SH-SY5Y (cell line): ENCODE measurements at regions not wholly inside any gene's neighbourhood (a gene's known extent, or its start where the extent isn't known, plus 50 kb on each side); places are given as distances from the start of the nearest gene placed in this dataset.

ENCODE experiments used
- GATA2 ChIP-seq: IDR thresholded peaks from 2 replicates; pipeline ENCODE4 v1.6.1; 2011; ENCODE audit warnings: mild to moderate bottlenecking, low read depth, low read length
- GATA3 ChIP-seq: IDR thresholded peaks from 2 replicates; pipeline ENCODE4 v1.6.1; 2011; ENCODE audit warnings: low read depth, mild to moderate bottlenecking, low read length, moderate library complexity

GRCh38 chr7:69110450-69111050, 487.7 kb upstream of the AUTS2 start:
- TF ChIP-seq GATA2, result no peak
- TF ChIP-seq GATA3, result no peak
